Suprapubic skin (tissue), 4 donors: ENCODE measurements at regions not wholly inside any gene's neighbourhood (a gene's known extent, or its start where the extent isn't known, plus 50 kb on each side); places are given as distances from the start of the nearest gene placed in this dataset.

Source experiments
- CTCF ChIP-seq, 2 donors: fragments of 200-600 bp in 1 of 2; fragments of 450-650 bp in 1 of 2; sonication (generic) in 1 of 2; IDR thresholded peaks; one replicate each; pipeline ENCODE4 v1.5.1; 2016 to 2019; ENCODE audit warnings: antibody characterized with exemption in 2 of 2, mild to moderate bottlenecking in 1 of 2, moderate library complexity in 1 of 2
- EP300 ChIP-seq: sonication (generic); formaldehyde crosslinking; IDR thresholded peaks from one replicate; pipeline ENCODE4 v1.6.1; 2017; ENCODE audit warnings: antibody characterized with exemption
- POLR2A ChIP-seq, 2 donors: fragments of 450-650 bp; IDR thresholded peaks; one replicate each; pipeline ENCODE4 v1.6.1; 2017; ENCODE audit warnings: antibody characterized with exemption in 2 of 2, mild to moderate bottlenecking in 2 of 2, moderate library complexity in 2 of 2
- POLR2AphosphoS5 ChIP-seq, 3 donors: sonication (generic); formaldehyde crosslinking; IDR thresholded peaks; one replicate each; pipeline ENCODE4 v1.6.1; 2017; ENCODE audit warnings: antibody characterized with exemption in 3 of 3

GRCh38 chr12:9388379-9388778 is 180.2 kb upstream of the PZP start:
- TF ChIP-seq CTCF (IDR thresholded peaks at IDR 0.05), result no peak
- TF ChIP-seq POLR2AphosphoS5 (IDR thresholded peaks at IDR 0.05), result no peak
- TF ChIP-seq POLR2A (IDR thresholded peaks at IDR 0.05), result no peak
- no peak for TF ChIP-seq EP300
